GM23338 (cell line): ENCODE measurements at regions not wholly inside any gene's neighbourhood (a gene's known extent, or its start where the extent isn't known, plus 50 kb on each side); places are given as distances from the start of the nearest gene placed in this dataset.

ENCODE experiments used
- ATAC-seq: fragments of 200-7000 bp; cut with Tn5 transposase; 3 replicates; pipeline ENCODE4 v1.9.1; 2020
- DNase-seq: peaks from one replicate; pipeline ENCODE4 v3.0.0-alpha.2; 2015; ENCODE audit warnings: low spot score
- H2AFZ ChIP-seq: fragments of 200-600 bp; sonication (generic); 2 replicates; pipeline ENCODE4 v1.8.0; 2016; ENCODE audit warnings: antibody characterized with exemption, mild to moderate bottlenecking, moderate library complexity
- H3F3A ChIP-seq: fragments of 200-600 bp; sonication (generic); replicated peaks from 2 replicates; pipeline ENCODE4 v1.8.0; 2017; ENCODE audit warnings: antibody characterized with exemption, mixed run types, low read depth
- H3K27ac ChIP-seq: fragments of 200-600 bp; sonication (generic); 2 replicates; pipeline ENCODE4 v1.6.1; 2016; ENCODE audit warnings: low read depth
- H3K27me3 ChIP-seq: fragments of 200-600 bp; sonication (generic); 2 replicates; pipeline ENCODE4 v1.8.0; 2016; ENCODE audit warnings: mild to moderate bottlenecking, mixed run types, moderate library complexity; ENCODE audit not compliant: insufficient read depth
- H3K36me3 ChIP-seq: fragments of 200-600 bp; sonication (generic); 2 replicates; pipeline ENCODE4 v1.8.0; 2016; ENCODE audit warnings: mild to moderate bottlenecking; ENCODE audit not compliant: insufficient read depth
- H3K4me1 ChIP-seq: fragments of 200-600 bp; sonication (generic); 2 replicates; pipeline ENCODE4 v1.8.0; 2016; ENCODE audit warnings: mild to moderate bottlenecking, moderate library complexity; ENCODE audit not compliant: insufficient read depth
- H3K4me2 ChIP-seq: fragments of 200-600 bp; sonication (generic); 2 replicates; pipeline ENCODE4 v1.7.1; 2017; ENCODE audit warnings: mixed run types
- H3K4me3 ChIP-seq: fragments of 200-600 bp; sonication (generic); 2 replicates; pipeline ENCODE4 v1.6.1; 2016; ENCODE audit warnings: mixed run types
- H3K79me2 ChIP-seq: fragments of 200-600 bp; sonication (generic); replicated peaks from 2 replicates; pipeline ENCODE4 v1.8.0; 2017; ENCODE audit warnings: mild to moderate bottlenecking; ENCODE audit not compliant: insufficient read depth
- H3K9me2 ChIP-seq: fragments of 200-600 bp; sonication (generic); 2 replicates; pipeline ENCODE4 v1.8.0; 2017; ENCODE audit not compliant: insufficient read depth
- H4K20me1 ChIP-seq: fragments of 200-600 bp; sonication (generic); replicated peaks from 2 replicates; pipeline ENCODE4 v1.8.0; 2017; ENCODE audit warnings: mild to moderate bottlenecking; ENCODE audit not compliant: insufficient read depth
- H3K27ac Mint-ChIP-seq: 2 replicates; pipeline ENCODE4 v1.8.0; 2020; ENCODE audit warnings: inconsistent platforms, mild to moderate bottlenecking, moderate library complexity, mixed read lengths
- H3K27me3 Mint-ChIP-seq: 3 replicates; pipeline ENCODE4 v1.8.0; 2022; ENCODE audit warnings: low read depth, mild to moderate bottlenecking, moderate library complexity, mixed read lengths, inconsistent platforms; ENCODE audit not compliant: insufficient read depth, poor library complexity
- H3K36me3 Mint-ChIP-seq: 3 replicates; pipeline ENCODE4 v1.8.0; 2021; ENCODE audit warnings: low read depth, mild to moderate bottlenecking, inconsistent platforms, moderate library complexity, mixed read lengths
- H3K4me1 Mint-ChIP-seq: 3 replicates; pipeline ENCODE4 v1.8.0; 2020; ENCODE audit warnings: mild to moderate bottlenecking, inconsistent platforms, mixed read lengths
- H3K4me3 Mint-ChIP-seq: 3 replicates; pipeline ENCODE4 v1.8.0; 2021; ENCODE audit warnings: moderate library complexity, mild to moderate bottlenecking, inconsistent platforms, mixed read lengths
- H3K9me3 Mint-ChIP-seq: 3 replicates; pipeline ENCODE4 v1.8.0; 2020; ENCODE audit warnings: moderate library complexity, mild to moderate bottlenecking, inconsistent platforms, mixed read lengths
- CREB1 ChIP-seq: fragments of 250-450 bp; sonication (Bioruptor Pico); IDR thresholded peaks from 2 replicates; pipeline ENCODE4 v1.5.0; 2020; ENCODE audit warnings: low read depth, mild to moderate bottlenecking, moderate library complexity
- CTCF ChIP-seq, 2 experiments: fragments of 200-600 bp in 1 of 2; sonication (generic) in 1 of 2; conservative IDR thresholded peaks; 2 replicates each; pipeline versions ENCODE4 v1.5.1 to v1.6.1; 2016 to 2017; ENCODE audit warnings: antibody characterized with exemption in 2 of 2, low read depth in 2 of 2, mild to moderate bottlenecking in 2 of 2, moderate library complexity in 1 of 2
- ETS1 ChIP-seq: IDR thresholded peaks from 2 replicates; pipeline ENCODE4 v1.6.1; 2016; ENCODE audit warnings: antibody characterized with exemption
- EZH2 ChIP-seq: fragments of 200-600 bp; sonication (generic); IDR thresholded peaks from one replicate; pipeline ENCODE4 v1.8.0; 2017; ENCODE audit warnings: antibody characterized with exemption, mild to moderate bottlenecking, low read depth; ENCODE audit not compliant: unreplicated experiment
- EZH2phosphoT487 ChIP-seq: fragments of 200-600 bp; sonication (generic); IDR thresholded peaks from one replicate; pipeline ENCODE4 v1.8.1; 2018; ENCODE audit warnings: antibody characterized with exemption; ENCODE audit not compliant: unreplicated experiment
- JUNB ChIP-seq: IDR thresholded peaks from one replicate; pipeline ENCODE4 v1.6.1; 2016; ENCODE audit warnings: antibody characterized with exemption; ENCODE audit not compliant: unreplicated experiment
- NANOG ChIP-seq: IDR thresholded peaks from 2 replicates; pipeline ENCODE4 v1.6.1; 2016; ENCODE audit warnings: antibody characterized with exemption, borderline replicate concordance
- POLR2AphosphoS5 ChIP-seq: IDR thresholded peaks from 2 replicates; pipeline ENCODE4 v1.6.1; 2016; ENCODE audit warnings: antibody characterized with exemption, low read depth
- REST ChIP-seq: IDR thresholded peaks from one replicate; pipeline ENCODE4 v1.6.1; 2018; ENCODE audit warnings: antibody characterized with exemption; ENCODE audit not compliant: unreplicated experiment
- STAT1 ChIP-seq: IDR thresholded peaks from one replicate; pipeline ENCODE4 v1.6.1; 2016; ENCODE audit warnings: antibody characterized with exemption; ENCODE audit not compliant: unreplicated experiment
- ZNF114 ChIP-seq: fragments of 250-450 bp; sonication (Bioruptor Pico); IDR thresholded peaks from 2 replicates; pipeline ENCODE4 v1.5.0; 2020; ENCODE audit warnings: mild to moderate bottlenecking, moderate library complexity
- ZNF331 ChIP-seq: fragments of 250-450 bp; sonication (Bioruptor Pico); IDR thresholded peaks from 2 replicates; pipeline ENCODE4 v1.5.0; 2020; ENCODE audit warnings: low read depth, mild to moderate bottlenecking, moderate library complexity
- ZNF462 ChIP-seq: fragments of 250-450 bp; sonication (Bioruptor Pico); IDR thresholded peaks from 2 replicates; pipeline ENCODE4 v1.5.0; 2020; ENCODE audit warnings: mild to moderate bottlenecking, moderate library complexity

- H3K27me3 ChIP-seq: peaks cover 46% of the 10 kb centered on the region
- ATAC-seq (no peak), DNase-seq (no peak)
- no peak overlapping the region for H3K4me3 ChIP-seq
- no peaks in the 10 kb centered on the region for H4K20me1 ChIP-seq
- no peaks in the 10 kb centered on the region for H3K36me3 ChIP-seq
- no peak overlapping the region for H3K4me3 Mint-ChIP-seq
- H3K27ac Mint-ChIP-seq: no peak overlapping the region
- peaks cover 12% of the 10 kb centered on the region for H3K27me3 Mint-ChIP-seq
- H3K36me3 Mint-ChIP-seq: no peaks in the 10 kb centered on the region; the same call in 2 of the 3 replicates
- no peaks in the 10 kb centered on the region for H3K79me2 ChIP-seq
- TF ChIP-seq JUNB (no peak), ZNF114 (no peak), ETS1 (no peak), CTCF (conservative IDR thresholded peaks at IDR 0.05; ENCODE audit: low read depth in 2 of 2) (no peak), CREB1 (CRISPR knock-in tag) (no peak), EZH2 (no peak), ZNF331 (CRISPR knock-in tag) (no peak), NANOG (no peak), ZNF462 (CRISPR knock-in tag) (no peak), STAT1 (no peak), REST (no peak), EZH2phosphoT487 (no peak), POLR2AphosphoS5 (no peak)
- no peak overlapping the region for H2AFZ ChIP-seq
- H3K4me2 ChIP-seq: no peak overlapping the region
- peaks cover 56% of the 10 kb centered on the region for H3K9me3 Mint-ChIP-seq
- H3K27ac ChIP-seq: no peak overlapping the region
- H3K4me1 ChIP-seq: peaks cover 4% of the 10 kb centered on the region; the same call in 1 of the 2 replicates
- peaks cover 2% of the 10 kb centered on the region; the same call in 1 of the 3 replicates for H3K4me1 Mint-ChIP-seq
- no peaks in the 10 kb centered on the region for H3K9me2 ChIP-seq
- H3F3A ChIP-seq: no peaks in the 10 kb centered on the region
Observed at GRCh38 chrY:12357655-12358054, 343.4 kb upstream of the USP9Y start.
